Astrocyte (in vitro differentiated cells and primary cell): ENCODE measurements at regions not wholly inside any gene's neighbourhood (a gene's known extent, or its start where the extent isn't known, plus 50 kb on each side); places are given as distances from the start of the nearest gene placed in this dataset.

Source experiments
- DNase-seq: peaks from one replicate; pipeline ENCODE4 v3.0.0-alpha.2; 2010; ENCODE audit warnings: low read depth
- FAIRE-seq: peaks from 2 replicates; lab custom pipeline; 2011; peaks lifted over from hg19 to GRCh38; lab: Jason Lieb, UNC
- H2AFZ ChIP-seq: 2 replicates; pipeline ENCODE4 v1.6.0; 2012; ENCODE audit warnings: low read depth, low read length, inconsistent platforms
- H3K27ac ChIP-seq: 2 replicates; pipeline ENCODE4 v1.5.1; 2011; ENCODE audit warnings: low read depth, low read length, inconsistent platforms
- H3K27me3 ChIP-seq: 2 replicates; pipeline ENCODE4 v1.6.0; 2011; ENCODE audit warnings: low read length, inconsistent platforms; ENCODE audit not compliant: insufficient read depth
- H3K36me3 ChIP-seq: 2 replicates; pipeline ENCODE4 v1.5.1; 2011; ENCODE audit warnings: low read length, inconsistent platforms; ENCODE audit not compliant: insufficient read depth
- H3K4me1 ChIP-seq: 2 replicates; pipeline ENCODE4 v1.5.1; 2011; ENCODE audit warnings: low read length, inconsistent platforms; ENCODE audit not compliant: insufficient read depth
- H3K4me2 ChIP-seq: 2 replicates; pipeline ENCODE4 v1.6.0; 2012; ENCODE audit warnings: low read length, inconsistent platforms
- H3K4me3 ChIP-seq: 2 replicates; pipeline ENCODE4 v1.5.1; 2011; ENCODE audit warnings: low read depth, mild to moderate bottlenecking, low read length, inconsistent platforms; ENCODE audit not compliant: insufficient read depth
- H3K79me2 ChIP-seq: 2 replicates; pipeline ENCODE4 v1.6.0; 2012; ENCODE audit warnings: mild to moderate bottlenecking, low read length, inconsistent platforms; ENCODE audit not compliant: insufficient read depth
- H3K9ac ChIP-seq: 2 replicates; pipeline ENCODE4 v1.6.0; 2012; ENCODE audit warnings: mild to moderate bottlenecking, low read length, inconsistent platforms
- H3K9me3 ChIP-seq: 2 replicates; pipeline ENCODE4 v1.5.1; 2012; ENCODE audit warnings: low read depth, mild to moderate bottlenecking, low read length, inconsistent platforms; ENCODE audit not compliant: insufficient read depth
- H4K20me1 ChIP-seq: 2 replicates; pipeline ENCODE4 v1.6.0; 2012; ENCODE audit warnings: low read length, inconsistent platforms; ENCODE audit not compliant: insufficient read depth
- H3K27ac Mint-ChIP-seq: one replicate; pipeline ENCODE4 v1.8.0; 2021; ENCODE audit warnings: mild to moderate bottlenecking, mixed read lengths; ENCODE audit not compliant: unreplicated experiment
- H3K27me3 Mint-ChIP-seq: one replicate; pipeline ENCODE4 v1.8.0; 2021; ENCODE audit warnings: low read depth, mixed read lengths; ENCODE audit not compliant: unreplicated experiment
- H3K36me3 Mint-ChIP-seq: one replicate; pipeline ENCODE4 v1.8.0; 2021; ENCODE audit warnings: low read depth, mixed read lengths; ENCODE audit not compliant: unreplicated experiment
- H3K4me1 Mint-ChIP-seq: one replicate; pipeline ENCODE4 v1.8.0; 2021; ENCODE audit warnings: low read depth, mixed read lengths; ENCODE audit not compliant: unreplicated experiment
- H3K4me3 Mint-ChIP-seq: one replicate; pipeline ENCODE4 v1.8.0; 2021; ENCODE audit warnings: mild to moderate bottlenecking, moderate library complexity, mixed read lengths; ENCODE audit not compliant: unreplicated experiment
- H3K9me3 Mint-ChIP-seq: one replicate; pipeline ENCODE4 v1.8.0; 2021; ENCODE audit warnings: mild to moderate bottlenecking, mixed read lengths; ENCODE audit not compliant: unreplicated experiment
- CTCF ChIP-seq: IDR thresholded peaks from 2 replicates; pipeline ENCODE4 v1.5.1; 2011; ENCODE audit warnings: low read depth, mild to moderate bottlenecking, inconsistent platforms, low read length, moderate library complexity; ENCODE audit not compliant: insufficient read depth
- EZH2 ChIP-seq: IDR thresholded peaks from 2 replicates; pipeline ENCODE4 v1.6.1; 2012; ENCODE audit warnings: mild to moderate bottlenecking, low read length, inconsistent platforms; ENCODE audit not compliant: insufficient read depth

- H3K36me3 Mint-ChIP-seq: no peaks in the 10 kb centered on the region
- no peak overlapping the region for H3K4me3 Mint-ChIP-seq
- Histone ChIP-seq H3K4me3 (no peak overlapping the region), H3K4me2 (no peak overlapping the region), H3K9ac (no peak overlapping the region), H3K27ac (no peak overlapping the region), H3K79me2 (no peaks in the 10 kb centered on the region), H2AFZ (no peak overlapping the region), H3K36me3 (no peaks in the 10 kb centered on the region), H4K20me1 (no peaks in the 10 kb centered on the region), H3K27me3 (no peaks in the 10 kb centered on the region), H3K4me1 (no peaks in the 10 kb centered on the region), H3K9me3 (no peaks in the 10 kb centered on the region)
- H3K27ac Mint-ChIP-seq: no peak overlapping the region
- H3K27me3 Mint-ChIP-seq: no peaks in the 10 kb centered on the region
- TF ChIP-seq EZH2: no peak
- DNase-seq (no peak), FAIRE-seq (no peak)
- peaks cover 3% of the 10 kb centered on the region for H3K9me3 Mint-ChIP-seq
- H3K4me1 Mint-ChIP-seq: no peaks in the 10 kb centered on the region
These were observed 208.4 kb downstream of the FIGN start for GRCh38 chr2:163527381-163527780.

- Mint-ChIP-seq H3K27me3 (no peaks in the 10 kb centered on the region), H3K36me3 (no peaks in the 10 kb centered on the region), H3K4me3 (no peak overlapping the region), H3K4me1 (no peaks in the 10 kb centered on the region), H3K27ac (no peak overlapping the region), H3K9me3 (peaks cover 7% of the 10 kb centered on the region)
- H3K27me3 ChIP-seq: no peaks in the 10 kb centered on the region
- FAIRE-seq (no peak), DNase-seq (no peak)
- H3K4me1 ChIP-seq: no peaks in the 10 kb centered on the region
- H2AFZ ChIP-seq: no peak overlapping the region
- TF ChIP-seq CTCF (no peak), EZH2 (no peak)
- H3K4me2 ChIP-seq: no peak overlapping the region
- H3K79me2 ChIP-seq: no peaks in the 10 kb centered on the region
- H3K4me3 ChIP-seq: no peak overlapping the region
- H3K27ac ChIP-seq: no peak overlapping the region
- H4K20me1 ChIP-seq: no peaks in the 10 kb centered on the region
- H3K9ac ChIP-seq: no peak overlapping the region
- H3K9me3 ChIP-seq: no peaks in the 10 kb centered on the region
- no peaks in the 10 kb centered on the region for H3K36me3 ChIP-seq
These were observed 217.0 kb downstream of the FIGN start for GRCh38 chr2:163518762-163519161.

- Histone ChIP-seq H4K20me1 (no peaks in the 10 kb centered on the region), H3K27ac (no peak overlapping the region), H3K9me3 (no peaks in the 10 kb centered on the region), H3K4me3 (no peak overlapping the region), H3K4me1 (no peaks in the 10 kb centered on the region), H3K36me3 (no peaks in the 10 kb centered on the region), H3K9ac (no peak overlapping the region), H2AFZ (no peak overlapping the region), H3K4me2 (no peak overlapping the region), H3K27me3 (no peaks in the 10 kb centered on the region), H3K79me2 (no peaks in the 10 kb centered on the region)
- TF ChIP-seq CTCF (no peak), EZH2 (no peak)
- Mint-ChIP-seq H3K4me1 (no peaks in the 10 kb centered on the region), H3K4me3 (no peak overlapping the region), H3K27ac (no peak overlapping the region), H3K9me3 (peaks cover 4% of the 10 kb centered on the region), H3K36me3 (no peaks in the 10 kb centered on the region), H3K27me3 (no peaks in the 10 kb centered on the region)
- no peak for FAIRE-seq
- no peak for DNase-seq
These were observed 220.0 kb downstream of the FIGN start for GRCh38 chr2:163515836-163516235.
